ENCODE measurements at regions not wholly inside any gene's neighbourhood (a gene's known extent, or its start where the extent isn't known, plus 50 kb on each side); places are given as distances from the start of the nearest gene placed in this dataset.

DNA sequence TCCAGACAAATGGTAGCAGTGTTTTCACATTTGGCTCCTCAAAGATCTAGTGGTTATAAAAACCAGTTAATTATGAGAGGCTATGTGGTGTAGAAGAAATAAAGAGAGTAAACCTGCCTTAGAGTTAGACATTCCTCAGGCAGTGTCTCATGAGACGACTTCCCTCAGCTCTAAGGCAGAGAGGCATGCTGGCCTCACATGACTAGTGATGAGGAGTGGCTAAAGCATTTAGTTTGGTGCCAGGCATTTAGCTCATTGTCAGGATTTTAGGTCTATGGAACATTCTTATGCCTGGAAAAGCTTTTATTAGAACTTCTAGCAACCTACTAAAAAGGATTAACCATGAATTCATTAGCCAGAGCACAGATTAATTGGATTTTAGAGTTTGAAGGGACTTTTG lies 90.3 kb downstream of the RPRM start:
- TF ChIP-seq, protein P1, sequence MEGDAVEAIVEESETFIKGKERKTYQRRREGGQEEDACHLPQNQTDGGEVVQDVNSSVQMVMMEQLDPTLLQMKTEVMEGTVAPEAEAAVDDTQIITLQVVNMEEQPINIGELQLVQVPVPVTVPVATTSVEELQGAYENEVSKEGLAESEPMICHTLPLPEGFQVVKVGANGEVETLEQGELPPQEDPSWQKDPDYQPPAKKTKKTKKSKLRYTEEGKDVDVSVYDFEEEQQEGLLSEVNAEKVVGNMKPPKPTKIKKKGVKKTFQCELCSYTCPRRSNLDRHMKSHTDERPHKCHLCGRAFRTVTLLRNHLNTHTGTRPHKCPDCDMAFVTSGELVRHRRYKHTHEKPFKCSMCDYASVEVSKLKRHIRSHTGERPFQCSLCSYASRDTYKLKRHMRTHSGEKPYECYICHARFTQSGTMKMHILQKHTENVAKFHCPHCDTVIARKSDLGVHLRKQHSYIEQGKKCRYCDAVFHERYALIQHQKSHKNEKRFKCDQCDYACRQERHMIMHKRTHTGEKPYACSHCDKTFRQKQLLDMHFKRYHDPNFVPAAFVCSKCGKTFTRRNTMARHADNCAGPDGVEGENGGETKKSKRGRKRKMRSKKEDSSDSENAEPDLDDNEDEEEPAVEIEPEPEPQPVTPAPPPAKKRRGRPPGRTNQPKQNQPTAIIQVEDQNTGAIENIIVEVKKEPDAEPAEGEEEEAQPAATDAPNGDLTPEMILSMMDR (IDR thresholded peaks at IDR 0.05; ENCODE audit: poor library complexity) = no peak
- no peak for TF ChIP-seq EZH2 (IDR thresholded peaks at IDR 0.05; ENCODE audit: borderline replicate concordance)
